D721Med (cell line): ENCODE measurements at regions not wholly inside any gene's neighbourhood (a gene's known extent, or its start where the extent isn't known, plus 50 kb on each side); places are given as distances from the start of the nearest gene placed in this dataset.

Experiments
- DNase-seq: peaks from one replicate; pipeline ENCODE4 v3.0.0; 2011; ENCODE audit warnings: low spot score; ENCODE audit not compliant: insufficient read length
- FAIRE-seq: peaks from 2 replicates; lab custom pipeline; 2011; peaks lifted over from hg19 to GRCh38; lab: Jason Lieb, UNC
- CTCF ChIP-seq: IDR thresholded peaks from 2 replicates; pipeline ENCODE4 v1.5.1; 2012; ENCODE audit warnings: mild to moderate bottlenecking, control low read depth; ENCODE audit not compliant: insufficient read depth; ENCODE audit errors: missing control alignments

GRCh38 chr3:180829409-180830405 lies 82.8 kb upstream of the FXR1 start:
- no peak for TF ChIP-seq CTCF
- FAIRE-seq (no peak), DNase-seq (no peak)

GRCh38 chr3:180835501-180835900 lies 77.0 kb upstream of the FXR1 start:
- no peak for TF ChIP-seq CTCF
- FAIRE-seq (no peak), DNase-seq (no peak)

- DNase-seq = no peak
- TF ChIP-seq CTCF = no peak
- FAIRE-seq = no peak
Observed at GRCh38 chr3:180836766-180837165, 75.7 kb upstream of the FXR1 start.

GRCh38 chr3:180854887-180855286 lies 57.6 kb upstream of the FXR1 start:
- TF ChIP-seq CTCF = no peak
- no peak for DNase-seq
- no peak for FAIRE-seq

- peak; percentile 37 for TF ChIP-seq CTCF
- DNase-seq (no peak), FAIRE-seq (no peak)
Observed at GRCh38 chr3:180855364-180855763, 57.1 kb upstream of the FXR1 start.

GRCh38 chr3:180855956-180856355 lies 56.5 kb upstream of the FXR1 start:
- no peak for TF ChIP-seq CTCF
- DNase-seq = no peak
- no peak for FAIRE-seq
